ENCODE measurements at regions not wholly inside any gene's neighbourhood (a gene's known extent, or its start where the extent isn't known, plus 50 kb on each side); places are given as distances from the start of the nearest gene placed in this dataset.

DNA sequence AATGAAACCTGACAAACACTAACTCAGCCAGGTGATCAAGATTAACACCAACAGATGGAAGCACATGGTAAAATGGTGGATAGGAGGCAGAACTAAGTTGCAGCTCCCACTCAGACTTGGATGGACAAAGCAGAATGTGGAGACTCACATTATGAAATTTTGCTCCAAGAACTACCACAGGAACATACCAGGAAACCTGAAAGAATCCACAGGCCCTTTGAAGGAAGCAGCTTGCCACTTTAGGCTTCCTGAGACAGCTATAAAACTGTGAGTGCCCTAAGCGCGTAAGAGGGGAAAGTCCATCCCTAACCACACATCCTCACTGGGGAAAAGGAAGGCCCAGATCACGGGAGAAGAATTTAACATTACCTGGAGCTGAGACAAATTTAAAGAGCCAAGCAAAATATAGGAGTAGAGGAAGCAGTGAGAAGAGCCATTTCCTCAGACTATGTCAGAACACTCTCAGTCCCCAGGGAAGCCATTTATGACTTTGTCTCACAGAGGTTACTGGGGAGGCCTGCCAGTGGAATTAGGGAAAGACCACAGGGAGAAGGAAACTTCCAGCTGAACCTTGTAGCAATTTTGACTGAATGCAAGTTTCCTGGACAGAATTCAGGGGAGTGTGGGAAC, 224.5 kb downstream of the TEX13C start:
- TF ChIP-seq CTCF (IDR thresholded peaks at IDR 0.05) (no peak), POLR2A (IDR thresholded peaks at IDR 0.05) (no peak), EP300 (IDR thresholded peaks at IDR 0.05) (no peak), POLR2AphosphoS5 (IDR thresholded peaks at IDR 0.05) (no peak)
